ENCODE measurements at regions not wholly inside any gene's neighbourhood (a gene's known extent, or its start where the extent isn't known, plus 50 kb on each side); places are given as distances from the start of the nearest gene placed in this dataset.
"Not testable (repeated sequence)": the region's sequence is repeated elsewhere in the genome, so short reads cannot be mapped to it uniquely, and the experiment has no call there.

GRCh38 chr2:747762-748351 is 70.7 kb upstream of the TMEM18 start:
- intact Hi-C loops (cut with DNase I), result no loop called here
- no peak for ATAC-seq (ENCODE audit: poor library complexity)
- no peak for DNase-seq

GRCh38 chr2:746697-747096 is 69.5 kb upstream of the TMEM18 start:
- intact Hi-C loops (cut with DNase I), result no loop called here
- no peak for DNase-seq
- ATAC-seq (ENCODE audit: poor library complexity), result no peak

- no peak for ATAC-seq (ENCODE audit: poor library complexity)
- intact Hi-C loops (cut with DNase I), result no loop called here
Observed at GRCh38 chr2:744088-744487, 66.9 kb upstream of the TMEM18 start.

GRCh38 chr2:742221-742620 is 65.0 kb upstream of the TMEM18 start:
- intact Hi-C loops (cut with DNase I), result no loop called here
- DNase-seq, result no peak
- ATAC-seq (ENCODE audit: poor library complexity), result no peak

More at GRCh38 chr2:744088-744487, 66.9 kb upstream of the TMEM18 start:
- DNase-seq, result no peak

GRCh38 chr2:741195-741496 is 63.9 kb upstream of the TMEM18 start:
- DNase-seq (no peak), ATAC-seq (ENCODE audit: poor library complexity) (no peak)
- intact Hi-C loops (cut with DNase I), result no loop called here

GRCh38 chr2:740322-741194 is 63.4 kb upstream of the TMEM18 start:
- intact Hi-C loops (cut with DNase I); ATAC-seq (ENCODE audit: poor library complexity): not testable (repeated sequence)
- peak; percentile 75 for DNase-seq

- intact Hi-C loops (cut with DNase I); ATAC-seq (ENCODE audit: poor library complexity): not testable (repeated sequence)
- DNase-seq, result peak; percentile 52
Observed at GRCh38 chr2:739864-740321, 62.7 kb upstream of the TMEM18 start.

GRCh38 chr2:736939-737338 is 59.7 kb upstream of the TMEM18 start:
- no peak for ATAC-seq (ENCODE audit: poor library complexity)
- DNase-seq, result no peak
- intact Hi-C loops (cut with DNase I), result no loop called here

GRCh38 chr2:735670-736218 is 58.5 kb upstream of the TMEM18 start:
- DNase-seq (no peak), ATAC-seq (ENCODE audit: poor library complexity) (no peak)
- intact Hi-C loops (cut with DNase I), result no loop called here

- intact Hi-C loops (cut with DNase I), result no loop called here
- no peak for DNase-seq
- ATAC-seq (ENCODE audit: poor library complexity), result no peak
Observed at GRCh38 chr2:734496-734895, 57.3 kb upstream of the TMEM18 start.

GRCh38 chr2:733495-733894 is 56.3 kb upstream of the TMEM18 start:
- DNase-seq (no peak), ATAC-seq (ENCODE audit: poor library complexity) (no peak)
- intact Hi-C loops (cut with DNase I), result no loop called here

- intact Hi-C loops (cut with DNase I), result no loop called here
- ATAC-seq (ENCODE audit: poor library complexity) (no peak), DNase-seq (no peak)
Observed at GRCh38 chr2:733001-733400, 55.8 kb upstream of the TMEM18 start.

GRCh38 chr2:731711-732110 is 54.5 kb upstream of the TMEM18 start:
- DNase-seq (no peak), ATAC-seq (ENCODE audit: poor library complexity) (no peak)
- intact Hi-C loops (cut with DNase I), result no loop called here

- DNase-seq (no peak), ATAC-seq (ENCODE audit: poor library complexity) (no peak)
- intact Hi-C loops (cut with DNase I), result no loop called here
Observed at GRCh38 chr2:729376-729861, 52.2 kb upstream of the TMEM18 start.

- intact Hi-C loops (cut with DNase I), result no loop called here
- ATAC-seq (ENCODE audit: poor library complexity), result no peak
- no peak for DNase-seq
Observed at GRCh38 chr2:728165-728564, 51.0 kb upstream of the TMEM18 start.

GRCh38 chr2:727071-727470 is 49.9 kb upstream of the TMEM18 start:
- intact Hi-C loops (cut with DNase I), result no loop called here
- ATAC-seq (ENCODE audit: poor library complexity) (no peak), DNase-seq (no peak)
